Memory B cell (primary cell): ENCODE measurements at regions not wholly inside any gene's neighbourhood (a gene's known extent, or its start where the extent isn't known, plus 50 kb on each side); places are given as distances from the start of the nearest gene placed in this dataset.

Source experiments
- ATAC-seq: fragments of 150-1000 bp; cut with Tn5 transposase; 2 replicates; pipeline ENCODE4 v1.10.0; 2021; ENCODE audit warnings: low read depth, mild to moderate bottlenecking, moderate library complexity
- DNase-seq, 2 donors: peaks; one replicate each; pipeline ENCODE4 v3.0.0; 2022; ENCODE audit warnings: low spot score in 2 of 2
- H3K27ac Mint-ChIP-seq: one replicate; pipeline ENCODE4 v1.8.0; 2022; ENCODE audit warnings: mild to moderate bottlenecking, moderate library complexity, mixed read lengths
- H3K27me3 Mint-ChIP-seq: one replicate; pipeline ENCODE4 v1.8.0; 2022; ENCODE audit warnings: mixed read lengths
- H3K36me3 Mint-ChIP-seq: one replicate; pipeline ENCODE4 v1.8.0; 2022; ENCODE audit warnings: mild to moderate bottlenecking, mixed read lengths
- H3K4me1 Mint-ChIP-seq: one replicate; pipeline ENCODE4 v1.8.0; 2022; ENCODE audit warnings: mixed read lengths
- H3K4me3 Mint-ChIP-seq: one replicate; pipeline ENCODE4 v1.8.0; 2022; ENCODE audit warnings: mild to moderate bottlenecking, moderate library complexity, mixed read lengths
- H3K9me3 Mint-ChIP-seq: one replicate; pipeline ENCODE4 v1.8.0; 2022; ENCODE audit warnings: mixed read lengths

DNA sequence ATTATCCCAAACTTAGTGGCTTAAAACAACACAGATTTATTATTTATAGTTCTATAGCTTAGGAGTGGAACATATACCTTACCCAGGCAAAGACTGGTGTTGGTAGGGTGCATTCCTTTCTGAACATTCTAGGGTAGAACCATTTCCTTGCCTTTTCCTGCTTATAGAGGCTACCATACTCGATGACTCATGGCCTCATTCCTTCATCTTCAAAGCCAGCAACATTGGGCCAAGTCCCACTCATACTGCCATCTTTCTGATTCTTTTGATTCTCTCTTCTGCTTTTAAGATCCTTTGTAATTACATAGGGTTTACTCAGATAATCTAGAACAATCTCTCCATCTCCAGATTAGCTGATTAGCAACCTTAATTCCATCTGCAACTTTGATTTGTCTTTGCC, 452.7 kb upstream of the KLF4 start:
- DNase-seq = no peak
- H3K4me3 Mint-ChIP-seq = no peak overlapping the region
- peaks cover 6% of the 10 kb centered on the region for H3K9me3 Mint-ChIP-seq
- H3K36me3 Mint-ChIP-seq = peaks cover 6% of the 10 kb centered on the region
- no peak for ATAC-seq
- peaks cover 3% of the 10 kb centered on the region for H3K4me1 Mint-ChIP-seq
- H3K27ac Mint-ChIP-seq = no peak overlapping the region
- peaks cover 3% of the 10 kb centered on the region for H3K27me3 Mint-ChIP-seq

DNA sequence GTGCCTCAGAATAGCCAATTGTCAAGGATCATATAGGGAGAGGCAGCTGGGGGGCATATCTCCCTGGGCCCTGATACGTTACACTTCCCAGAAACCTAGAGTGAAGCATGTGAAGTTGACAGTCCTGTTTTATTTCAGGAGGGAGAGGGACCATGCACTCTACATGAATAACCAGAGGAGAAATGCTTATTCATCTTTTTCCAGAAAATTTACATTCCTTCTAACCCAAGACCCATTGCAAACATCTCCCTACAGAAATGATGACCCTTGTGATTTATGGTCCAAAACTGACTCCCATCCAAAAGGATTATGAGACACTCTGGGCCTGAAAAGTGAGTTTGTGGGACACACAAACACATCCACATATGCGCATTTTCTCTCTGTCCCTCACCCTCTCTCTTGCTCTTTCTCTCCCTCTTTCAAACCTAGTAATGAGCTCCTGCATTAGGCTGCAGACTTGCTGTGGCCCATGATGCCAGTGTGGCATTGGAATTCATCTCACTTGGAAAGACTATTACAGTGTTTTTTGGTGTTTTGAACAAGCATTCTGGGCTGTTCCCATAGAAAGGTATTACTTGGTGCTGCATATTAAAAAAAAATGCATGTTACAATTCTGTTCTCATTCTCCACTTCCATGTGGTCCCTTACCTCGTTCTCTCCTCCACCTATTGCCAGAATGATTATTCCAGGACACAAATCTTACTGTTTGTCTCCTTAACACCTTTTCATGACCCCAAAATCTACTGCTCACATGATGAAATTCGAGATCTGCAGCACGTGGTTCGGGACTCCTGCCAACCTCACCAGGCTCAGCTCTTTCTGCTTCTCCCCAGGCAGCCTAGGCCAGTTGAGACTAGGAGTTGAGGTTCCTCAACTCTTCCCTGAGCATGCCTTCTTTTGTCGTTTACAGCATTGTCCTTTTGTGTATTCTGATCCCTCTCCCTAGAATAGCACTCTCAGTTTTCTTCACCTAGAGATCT, 451.3 kb upstream of the KLF4 start:
- ATAC-seq (no peak), DNase-seq (no peak)
- H3K27ac Mint-ChIP-seq = no peak overlapping the region
- H3K36me3 Mint-ChIP-seq = peaks cover 6% of the 10 kb centered on the region
- H3K4me3 Mint-ChIP-seq = no peak overlapping the region
- peaks cover 3% of the 10 kb centered on the region for H3K4me1 Mint-ChIP-seq
- H3K9me3 Mint-ChIP-seq = peaks cover 6% of the 10 kb centered on the region
- peaks cover 3% of the 10 kb centered on the region for H3K27me3 Mint-ChIP-seq

DNA sequence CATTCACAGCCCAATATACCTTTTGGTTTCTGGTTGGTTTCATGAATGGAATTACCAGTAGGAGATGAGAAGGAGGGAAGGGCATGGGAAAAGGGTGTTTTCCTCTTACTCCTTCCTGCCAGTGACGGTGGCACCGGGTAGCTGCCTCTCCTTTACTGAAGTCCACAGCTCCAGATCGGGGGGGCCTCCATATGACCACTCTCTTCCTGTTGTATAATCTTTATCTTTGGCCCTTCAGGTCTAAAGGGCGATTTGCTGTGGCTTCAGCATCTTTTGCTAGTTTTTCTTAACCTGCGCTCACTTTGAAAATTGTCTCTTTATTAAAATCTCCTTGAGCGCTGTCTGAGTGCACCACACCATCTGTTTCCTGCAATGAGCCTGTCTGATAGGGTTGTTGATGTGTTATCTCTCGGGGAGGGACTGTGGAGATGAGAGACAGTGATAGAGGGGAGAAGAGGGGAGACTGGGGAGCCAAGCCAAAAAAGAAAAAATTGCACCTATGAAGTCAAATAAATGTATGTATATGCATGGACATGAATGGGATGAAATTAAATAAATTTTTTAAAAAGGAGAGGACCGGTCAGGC, 449.3 kb upstream of the KLF4 start:
- H3K9me3 Mint-ChIP-seq = peaks cover 5% of the 10 kb centered on the region
- ATAC-seq = no peak

DNA sequence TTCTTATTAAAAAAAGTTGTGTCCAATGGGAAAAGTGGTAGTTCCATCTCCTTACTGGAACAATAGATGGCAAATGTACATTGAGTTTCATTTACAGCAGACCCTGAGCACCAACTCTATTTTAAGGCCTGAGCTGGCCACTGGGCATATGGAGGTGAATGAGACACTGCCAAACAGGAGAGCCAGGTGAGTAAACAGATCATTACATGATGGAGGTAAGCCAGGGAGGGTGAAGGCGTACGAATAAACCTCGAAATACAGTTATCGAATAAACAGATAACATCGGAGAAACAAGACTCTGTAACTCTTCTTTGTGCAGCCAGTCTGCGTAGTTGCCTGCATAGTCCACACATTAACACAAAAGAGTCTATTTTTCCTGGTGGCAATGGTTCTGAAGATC, 446.4 kb upstream of the KLF4 start:
- H3K27ac Mint-ChIP-seq = no peak overlapping the region
- no peak overlapping the region for H3K4me3 Mint-ChIP-seq
- no peak for ATAC-seq
- no peaks in the 10 kb centered on the region for H3K36me3 Mint-ChIP-seq
- H3K9me3 Mint-ChIP-seq = no peaks in the 10 kb centered on the region
- H3K27me3 Mint-ChIP-seq = peaks cover 2% of the 10 kb centered on the region
- no peaks in the 10 kb centered on the region for H3K4me1 Mint-ChIP-seq
- no peak for DNase-seq

More for the DNA sequence above, 449.3 kb upstream of the KLF4 start:
- no peak for DNase-seq
- Mint-ChIP-seq H3K27ac (no peak overlapping the region), H3K4me1 (peaks cover 3% of the 10 kb centered on the region), H3K4me3 (no peak overlapping the region), H3K36me3 (peaks cover 6% of the 10 kb centered on the region), H3K27me3 (peaks cover 3% of the 10 kb centered on the region)

DNA sequence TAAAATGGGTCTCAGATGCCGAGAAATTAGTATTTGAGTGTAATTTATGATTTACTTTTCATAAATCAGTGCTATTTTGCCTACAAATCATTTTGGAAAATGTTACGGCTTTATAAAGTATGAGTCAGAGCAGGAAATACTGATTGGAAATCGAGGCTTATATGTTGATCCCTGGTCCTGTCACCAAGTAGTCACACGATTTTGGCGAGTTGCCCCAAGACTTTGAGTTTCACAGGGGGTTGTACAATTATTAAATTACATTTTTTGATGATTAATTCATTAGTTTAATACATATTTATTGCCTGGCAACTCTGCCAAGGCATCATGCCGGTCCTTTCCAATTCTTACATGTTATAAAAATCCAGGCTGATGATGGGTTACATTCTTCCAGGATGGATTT, 443.9 kb upstream of the KLF4 start:
- Mint-ChIP-seq H3K4me1 (no peaks in the 10 kb centered on the region), H3K36me3 (no peaks in the 10 kb centered on the region), H3K4me3 (no peak overlapping the region), H3K27me3 (peaks cover 1% of the 10 kb centered on the region), H3K9me3 (no peaks in the 10 kb centered on the region), H3K27ac (no peak overlapping the region)
- DNase-seq = no peak
- no peak for ATAC-seq

DNA sequence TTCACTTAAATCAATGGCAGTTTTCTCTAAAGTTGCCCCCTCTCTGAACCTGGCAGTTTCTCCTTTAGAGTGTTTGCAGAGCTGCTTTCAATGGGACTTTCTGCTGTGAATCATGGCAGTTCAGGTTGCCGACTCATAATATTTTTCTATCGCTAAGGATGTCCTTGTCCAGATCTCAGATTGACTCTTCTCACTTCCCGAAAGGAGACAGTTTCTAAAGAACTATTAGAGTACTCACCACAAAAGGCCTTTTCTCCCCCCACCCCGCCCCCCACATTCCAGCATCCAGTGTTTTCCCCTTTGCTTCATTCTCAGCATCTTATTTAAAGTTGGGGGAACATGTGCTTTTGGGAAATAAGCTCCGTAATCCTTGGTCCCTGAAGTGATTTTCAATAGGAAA, 443.5 kb upstream of the KLF4 start:
- Mint-ChIP-seq H3K27me3 (peaks cover 1% of the 10 kb centered on the region), H3K4me1 (no peaks in the 10 kb centered on the region), H3K9me3 (no peaks in the 10 kb centered on the region), H3K4me3 (no peak overlapping the region), H3K27ac (no peak overlapping the region), H3K36me3 (no peaks in the 10 kb centered on the region)
- ATAC-seq = no peak
- DNase-seq = no peak

DNA sequence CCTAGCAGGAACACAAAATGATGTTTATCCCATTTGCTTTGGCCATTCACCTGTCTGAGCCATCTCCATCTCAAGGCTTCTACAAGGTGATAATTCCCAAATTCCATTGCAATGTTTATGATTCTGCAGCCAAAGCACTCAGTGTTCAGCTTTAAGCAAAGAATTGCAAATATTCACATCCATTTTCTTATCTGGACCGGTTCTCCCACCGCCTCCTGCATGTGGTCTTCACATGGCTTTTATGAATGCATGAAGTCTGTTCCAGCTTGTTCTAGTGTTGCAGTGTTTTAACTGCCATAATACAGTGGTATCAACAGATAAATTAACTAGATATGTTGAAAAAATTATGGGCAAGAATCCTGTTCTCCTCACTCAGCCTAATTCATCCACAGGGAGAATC, 443.0 kb upstream of the KLF4 start:
- no peaks in the 10 kb centered on the region for H3K9me3 Mint-ChIP-seq
- no peak overlapping the region for H3K4me3 Mint-ChIP-seq
- no peak for ATAC-seq
- H3K27ac Mint-ChIP-seq = no peak overlapping the region
- no peaks in the 10 kb centered on the region for H3K4me1 Mint-ChIP-seq
- H3K27me3 Mint-ChIP-seq = peaks cover 1% of the 10 kb centered on the region
- no peaks in the 10 kb centered on the region for H3K36me3 Mint-ChIP-seq
- DNase-seq = no peak

DNA sequence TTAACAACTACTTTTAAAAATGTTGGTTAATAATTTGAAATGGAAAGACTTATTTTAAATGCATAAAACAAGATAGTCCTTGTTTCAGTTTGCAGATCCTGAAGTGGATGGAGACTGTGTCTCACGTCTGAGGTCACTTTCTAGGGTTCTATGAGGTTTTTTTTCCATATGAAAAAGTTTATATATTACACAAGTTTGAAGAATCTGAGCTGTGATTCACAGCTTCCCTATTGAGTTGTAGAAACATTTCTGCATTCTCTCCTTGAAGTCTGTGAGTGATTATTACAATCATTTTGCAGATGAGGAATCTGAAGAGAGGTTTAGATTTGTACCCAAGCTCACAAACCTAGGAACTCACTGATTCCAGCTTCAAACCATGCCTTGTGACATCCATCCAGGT, 442.5 kb upstream of the KLF4 start:
- Mint-ChIP-seq H3K9me3 (no peaks in the 10 kb centered on the region), H3K27ac (no peak overlapping the region)
- DNase-seq = no peak

DNA sequence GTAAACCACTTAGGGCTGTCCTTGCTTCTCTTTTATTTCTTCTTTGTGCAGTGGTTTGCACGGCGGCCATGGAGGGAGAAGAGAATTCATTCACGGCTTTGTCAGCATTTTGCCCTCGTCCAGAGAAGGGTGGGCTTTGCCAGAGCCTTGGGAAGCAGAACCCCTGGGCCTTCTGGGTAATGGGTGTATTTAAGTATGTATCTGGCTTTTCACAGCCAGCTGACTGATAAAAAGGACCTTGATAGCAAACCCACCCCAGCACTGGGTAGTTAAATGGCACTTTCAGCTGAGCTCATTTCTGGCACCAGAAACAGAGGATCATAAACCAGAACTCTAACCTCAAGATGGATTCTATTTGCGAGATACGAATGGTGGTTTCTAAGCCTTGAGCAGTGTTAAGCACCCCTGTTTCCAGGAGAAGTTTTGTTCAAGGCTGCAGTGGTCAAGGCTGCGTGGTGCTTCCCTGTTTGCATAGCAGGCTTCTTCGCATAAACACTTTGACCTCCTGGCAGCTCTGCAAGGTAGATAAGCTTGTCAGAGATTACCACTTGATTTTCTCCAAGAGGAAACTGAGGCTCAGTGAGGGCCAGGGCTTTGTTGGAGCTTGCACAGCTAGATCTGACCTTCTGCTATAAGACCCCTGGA, 441.6 kb upstream of the KLF4 start:
- Mint-ChIP-seq H3K27me3 (peaks cover 1% of the 10 kb centered on the region), H3K36me3 (no peaks in the 10 kb centered on the region), H3K9me3 (no peaks in the 10 kb centered on the region), H3K27ac (no peak overlapping the region), H3K4me3 (no peak overlapping the region), H3K4me1 (no peaks in the 10 kb centered on the region)
- ATAC-seq (no peak), DNase-seq (no peak)

More for the DNA sequence above, 442.5 kb upstream of the KLF4 start:
- H3K4me1 Mint-ChIP-seq = no peaks in the 10 kb centered on the region
- ATAC-seq = no peak
- peaks cover 1% of the 10 kb centered on the region for H3K27me3 Mint-ChIP-seq
- H3K4me3 Mint-ChIP-seq = no peak overlapping the region
- H3K36me3 Mint-ChIP-seq = no peaks in the 10 kb centered on the region

DNA sequence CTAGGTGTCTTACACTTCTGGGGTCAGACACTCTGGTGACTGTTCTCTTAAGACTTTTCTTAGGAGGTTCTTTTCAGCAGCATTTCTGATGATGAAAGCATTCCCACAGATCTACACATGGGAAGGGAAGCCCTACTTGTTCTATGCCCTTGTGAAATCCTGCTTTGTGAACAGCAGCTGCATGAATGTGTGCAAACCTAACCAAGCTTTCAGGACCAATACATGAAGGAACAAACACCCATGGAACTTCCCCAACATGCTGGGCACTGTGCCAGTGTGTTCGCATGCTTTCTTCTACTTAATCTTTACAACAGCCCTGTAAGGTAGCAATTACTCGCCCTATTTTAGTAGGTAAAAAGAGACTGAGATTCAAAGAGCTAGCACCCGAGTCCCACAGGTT, 439.9 kb upstream of the KLF4 start:
- H3K4me3 Mint-ChIP-seq = no peak overlapping the region
- H3K4me1 Mint-ChIP-seq = no peaks in the 10 kb centered on the region
- H3K27me3 Mint-ChIP-seq = no peaks in the 10 kb centered on the region
- no peaks in the 10 kb centered on the region for H3K36me3 Mint-ChIP-seq
- H3K27ac Mint-ChIP-seq = no peak overlapping the region
- H3K9me3 Mint-ChIP-seq = no peaks in the 10 kb centered on the region
- ATAC-seq (no peak), DNase-seq (no peak)

DNA sequence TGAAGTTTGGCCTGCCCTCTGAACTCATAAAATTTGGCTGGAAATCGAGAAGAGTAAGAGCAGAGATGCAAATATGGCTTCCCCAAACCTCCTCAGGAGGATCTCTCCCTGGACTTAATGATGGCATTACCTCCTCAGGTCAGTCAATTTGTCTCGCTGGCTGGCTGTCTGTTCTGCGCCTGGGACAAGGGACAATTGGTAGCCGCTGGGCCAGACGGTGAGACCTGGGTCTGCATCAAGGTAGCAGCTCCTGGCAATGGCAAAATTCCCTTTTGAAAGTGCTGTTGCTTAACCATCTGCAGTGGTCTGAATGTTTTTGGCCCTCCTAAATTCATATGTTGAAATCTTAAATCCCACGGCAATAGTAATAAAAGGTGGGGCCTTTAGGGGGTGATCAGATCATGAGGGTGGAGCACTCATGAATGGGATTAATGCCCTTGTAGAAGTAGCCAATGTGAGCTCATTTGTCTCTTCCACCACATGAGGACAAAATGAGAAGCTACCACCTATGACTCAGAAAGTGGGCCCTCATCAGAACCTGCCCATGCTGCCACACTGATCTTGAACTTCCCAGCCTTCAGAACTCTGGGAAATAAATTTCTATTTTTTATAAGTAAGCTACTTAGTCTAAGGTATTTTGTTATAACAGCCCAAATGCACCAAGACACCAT, 439.3 kb upstream of the KLF4 start:
- Mint-ChIP-seq H3K27me3 (no peaks in the 10 kb centered on the region), H3K9me3 (peaks cover 1% of the 10 kb centered on the region), H3K4me1 (no peaks in the 10 kb centered on the region), H3K27ac (no peak overlapping the region), H3K36me3 (no peaks in the 10 kb centered on the region), H3K4me3 (no peak overlapping the region)
- ATAC-seq = no peak
- DNase-seq = no peak

DNA sequence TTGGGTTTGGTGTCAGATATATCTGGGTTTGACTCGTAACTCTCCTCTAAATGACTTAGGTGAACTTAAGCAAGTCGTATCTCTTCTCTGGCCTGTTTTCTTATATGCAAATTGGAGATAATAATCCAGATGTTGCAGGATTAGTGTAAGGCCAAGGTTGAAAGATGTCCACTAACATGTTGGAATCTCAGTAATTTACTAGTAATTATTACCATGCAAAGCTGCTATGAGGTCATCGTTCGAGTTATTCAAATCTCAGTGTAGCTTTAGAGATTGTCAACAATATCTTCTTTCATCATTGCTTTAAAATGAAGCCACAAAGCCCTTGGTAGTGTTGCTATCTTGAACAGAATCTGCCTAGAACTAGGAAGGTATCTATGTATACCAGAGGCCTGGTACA, 437.7 kb upstream of the KLF4 start:
- no peaks in the 10 kb centered on the region for H3K27me3 Mint-ChIP-seq
- H3K27ac Mint-ChIP-seq = no peak overlapping the region
- H3K4me1 Mint-ChIP-seq = no peaks in the 10 kb centered on the region
- ATAC-seq = no peak
- no peak for DNase-seq
- H3K4me3 Mint-ChIP-seq = no peak overlapping the region
- H3K36me3 Mint-ChIP-seq = no peaks in the 10 kb centered on the region
- peaks cover 2% of the 10 kb centered on the region for H3K9me3 Mint-ChIP-seq

DNA sequence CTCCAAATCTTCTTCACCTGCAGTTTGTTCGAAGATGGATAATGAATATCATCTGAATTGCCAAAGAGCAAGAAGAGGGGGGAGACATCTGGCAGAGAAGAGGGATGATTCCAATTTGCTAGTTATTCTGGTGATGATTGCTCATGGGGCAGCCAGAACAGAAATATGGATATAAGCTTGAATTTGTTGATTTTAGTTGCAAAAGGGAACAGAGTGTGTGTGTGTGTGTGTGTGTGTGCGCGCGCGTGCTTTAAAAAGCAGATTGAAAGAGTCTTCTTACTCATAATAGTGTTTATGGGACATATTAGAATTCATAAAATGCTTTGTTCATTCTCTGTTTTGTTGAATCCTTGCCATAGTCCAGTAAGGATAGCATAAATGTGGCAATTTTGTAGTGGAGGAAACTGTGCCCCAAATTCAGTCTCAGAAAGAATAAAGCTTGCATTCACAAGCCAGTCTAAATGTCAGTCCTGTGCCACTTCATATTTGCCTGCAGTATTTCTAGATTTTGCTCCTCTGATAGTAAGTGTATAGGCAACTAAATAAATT, 436.3 kb upstream of the KLF4 start:
- Mint-ChIP-seq H3K27me3 (peaks cover 3% of the 10 kb centered on the region), H3K4me1 (no peaks in the 10 kb centered on the region), H3K27ac (no peak overlapping the region), H3K4me3 (no peak overlapping the region), H3K36me3 (no peaks in the 10 kb centered on the region), H3K9me3 (peaks cover 2% of the 10 kb centered on the region)
- no peak for ATAC-seq
- DNase-seq = no peak

DNA sequence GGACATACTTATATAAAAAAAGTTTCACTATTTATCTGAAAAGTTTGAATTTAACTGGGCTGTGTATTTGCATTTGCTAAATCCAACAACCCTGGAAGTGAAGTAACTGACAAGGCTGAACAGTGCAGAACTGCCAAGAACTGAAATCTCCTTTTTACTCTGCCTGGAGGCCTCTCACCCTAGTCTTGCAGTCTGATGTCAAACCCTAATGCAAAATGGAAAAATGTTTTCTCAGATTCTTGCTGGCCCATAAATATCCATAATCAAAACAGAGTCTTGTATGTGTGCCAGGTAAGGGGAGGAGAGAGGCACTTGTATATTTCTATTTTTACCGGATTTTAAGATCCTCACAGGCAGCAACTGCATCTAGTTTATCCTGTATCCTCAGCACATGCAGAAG, 432.7 kb upstream of the KLF4 start:
- ATAC-seq = no peak
- no peaks in the 10 kb centered on the region for H3K4me1 Mint-ChIP-seq

More for the DNA sequence above, 432.7 kb upstream of the KLF4 start:
- H3K9me3 Mint-ChIP-seq = peaks cover 2% of the 10 kb centered on the region
- no peaks in the 10 kb centered on the region for H3K36me3 Mint-ChIP-seq
- peaks cover 6% of the 10 kb centered on the region for H3K27me3 Mint-ChIP-seq
- no peak overlapping the region for H3K4me3 Mint-ChIP-seq
- H3K27ac Mint-ChIP-seq = no peak overlapping the region
- no peak for DNase-seq
